ENCODE measurements at regions not wholly inside any gene's neighbourhood (a gene's known extent, or its start where the extent isn't known, plus 50 kb on each side); places are given as distances from the start of the nearest gene placed in this dataset.

- no peak for TF ChIP-seq CTCF (IDR thresholded peaks at IDR 0.05; ENCODE audit: insufficient read depth, low read depth, low read length, missing control alignments)
- DNase-seq (ENCODE audit: low read depth): no peak
- H3K4me3 ChIP-seq (ENCODE audit: low read depth, low read length): no peak overlapping the region
Measured at GRCh38 chr14:36056845-36057244, 119.7 kb downstream of the PTCSC3 start.

- no peak for TF ChIP-seq CTCF (IDR thresholded peaks at IDR 0.05; ENCODE audit: insufficient read depth, low read depth, low read length, missing control alignments)
- H3K4me3 ChIP-seq (ENCODE audit: low read depth, low read length): no peak overlapping the region
- no peak for DNase-seq (ENCODE audit: low read depth)
Measured at GRCh38 chr14:36055681-36056225, 120.8 kb downstream of the PTCSC3 start.

- no peak overlapping the region for H3K4me3 ChIP-seq (ENCODE audit: low read depth, low read length)
- no peak for TF ChIP-seq CTCF (IDR thresholded peaks at IDR 0.05; ENCODE audit: insufficient read depth, low read depth, low read length, missing control alignments)
- DNase-seq (ENCODE audit: low read depth): no peak
Measured at GRCh38 chr14:36055052-36055378, 121.5 kb downstream of the PTCSC3 start.

GRCh38 chr14:36054353-36055051 is 122.0 kb downstream of the PTCSC3 start:
- H3K4me3 ChIP-seq (ENCODE audit: low read depth, low read length): no peak overlapping the region
- no peak for DNase-seq (ENCODE audit: low read depth)
- no peak for TF ChIP-seq CTCF (IDR thresholded peaks at IDR 0.05; ENCODE audit: insufficient read depth, low read depth, low read length, missing control alignments)

GRCh38 chr14:36052681-36053080 is 123.8 kb downstream of the PTCSC3 start:
- H3K4me3 ChIP-seq (ENCODE audit: low read depth, low read length): no peak overlapping the region
- TF ChIP-seq CTCF (IDR thresholded peaks at IDR 0.05; ENCODE audit: insufficient read depth, low read depth, low read length, missing control alignments): no peak
- no peak for DNase-seq (ENCODE audit: low read depth)

- no peak for DNase-seq (ENCODE audit: low read depth)
- H3K4me3 ChIP-seq (ENCODE audit: low read depth, low read length): no peak overlapping the region
- TF ChIP-seq CTCF (IDR thresholded peaks at IDR 0.05; ENCODE audit: insufficient read depth, low read depth, low read length, missing control alignments): no peak
Measured at GRCh38 chr14:36052063-36052462, 124.5 kb downstream of the PTCSC3 start.

- H3K4me3 ChIP-seq (ENCODE audit: low read depth, low read length): no peak overlapping the region
- DNase-seq (ENCODE audit: low read depth): no peak
Measured at GRCh38 chr14:36048667-36049066, 127.9 kb downstream of the PTCSC3 start.

More at GRCh38 chr14:36048667-36049066, 127.9 kb downstream of the PTCSC3 start:
- no peak for TF ChIP-seq CTCF (IDR thresholded peaks at IDR 0.05; ENCODE audit: insufficient read depth, low read depth, low read length, missing control alignments)
